ENCODE measurements at regions not wholly inside any gene's neighbourhood (a gene's known extent, or its start where the extent isn't known, plus 50 kb on each side); places are given as distances from the start of the nearest gene placed in this dataset.

GRCh38 chr4:124018383-124019317 lies 622.1 kb downstream of the SPRY1 start:
- DNase-seq, result no peak

GRCh38 chr4:124019749-124020549 lies 623.4 kb downstream of the SPRY1 start:
- no peak for DNase-seq

- DNase-seq, result no peak
Observed at GRCh38 chr4:124025000-124025399, 628.4 kb downstream of the SPRY1 start.

- no peak for DNase-seq
Observed at GRCh38 chr4:124025428-124025827, 628.8 kb downstream of the SPRY1 start.

GRCh38 chr4:124028182-124028581 lies 631.6 kb downstream of the SPRY1 start:
- no peak for DNase-seq

- DNase-seq, result no peak
Observed at GRCh38 chr4:124030147-124030546, 633.6 kb downstream of the SPRY1 start.

- DNase-seq, result no peak
Observed at GRCh38 chr4:124032035-124032434, 635.4 kb downstream of the SPRY1 start.

GRCh38 chr4:124035364-124036041 lies 638.9 kb downstream of the SPRY1 start:
- DNase-seq, result no peak

GRCh38 chr4:124037236-124037635 lies 640.6 kb downstream of the SPRY1 start:
- no peak for DNase-seq

- DNase-seq, result no peak
Observed at GRCh38 chr4:124044330-124044729, 647.7 kb downstream of the SPRY1 start.

- DNase-seq, result no peak
Observed at GRCh38 chr4:124044867-124045266, 648.3 kb downstream of the SPRY1 start.

GRCh38 chr4:124046190-124046589 lies 649.6 kb downstream of the SPRY1 start:
- DNase-seq, result no peak

GRCh38 chr4:124053872-124054538 lies 657.4 kb downstream of the SPRY1 start:
- DNase-seq, result no peak

GRCh38 chr4:124055336-124055735 lies 657.2 kb downstream of the ANKRD50 start:
- no peak for DNase-seq

- no peak for DNase-seq
Observed at GRCh38 chr4:124055896-124056295, 656.6 kb downstream of the ANKRD50 start.

GRCh38 chr4:124060261-124060918 lies 652.1 kb downstream of the ANKRD50 start:
- DNase-seq, result no peak

- no peak for DNase-seq
Observed at GRCh38 chr4:124061413-124061812, 651.1 kb downstream of the ANKRD50 start.

- DNase-seq, result no peak
Observed at GRCh38 chr4:124065422-124065821, 647.1 kb downstream of the ANKRD50 start.

GRCh38 chr4:124065936-124066335 lies 646.6 kb downstream of the ANKRD50 start:
- DNase-seq, result no peak

- DNase-seq, result no peak
Observed at GRCh38 chr4:124066595-124066994, 645.9 kb downstream of the ANKRD50 start.

GRCh38 chr4:124067046-124067445 lies 645.5 kb downstream of the ANKRD50 start:
- no peak for DNase-seq
